ENCODE measurements at regions not wholly inside any gene's neighbourhood (a gene's known extent, or its start where the extent isn't known, plus 50 kb on each side); places are given as distances from the start of the nearest gene placed in this dataset.

DNA sequence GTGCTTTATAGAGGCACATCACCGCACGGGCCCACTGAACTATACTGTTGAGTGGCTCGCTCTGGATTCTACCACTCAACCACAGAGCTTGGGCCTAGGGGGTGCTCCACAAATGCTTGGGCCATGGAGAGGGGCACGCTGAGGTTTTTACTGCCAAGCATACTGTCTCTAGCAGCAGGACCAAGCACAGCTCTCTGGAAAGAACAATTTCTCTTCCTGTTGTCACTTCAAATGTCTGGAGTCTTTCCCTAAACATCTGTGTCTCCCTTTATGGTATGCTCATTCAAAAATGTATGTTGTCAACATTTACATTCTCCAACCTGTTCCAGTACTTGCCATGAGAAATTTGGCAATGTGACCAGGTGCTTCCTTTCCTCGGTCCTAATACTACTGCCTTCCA lies 114.7 kb upstream of the TPM1 start:
- no peak overlapping the region for H3K27ac ChIP-seq

GRCh38 chr15:62928242-62928999 lies 114.1 kb upstream of the TPM1 start:
- TF ChIP-seq CTCF (conservative IDR thresholded peaks at IDR 0.05) (no peak), ZFX (IDR thresholded peaks at IDR 0.05) (no peak)
- no peak overlapping the region for H3K27ac ChIP-seq

More for the DNA sequence above, 114.7 kb upstream of the TPM1 start:
- no peak for TF ChIP-seq ZFX (IDR thresholded peaks at IDR 0.05)
- no peak for TF ChIP-seq CTCF (conservative IDR thresholded peaks at IDR 0.05)

DNA sequence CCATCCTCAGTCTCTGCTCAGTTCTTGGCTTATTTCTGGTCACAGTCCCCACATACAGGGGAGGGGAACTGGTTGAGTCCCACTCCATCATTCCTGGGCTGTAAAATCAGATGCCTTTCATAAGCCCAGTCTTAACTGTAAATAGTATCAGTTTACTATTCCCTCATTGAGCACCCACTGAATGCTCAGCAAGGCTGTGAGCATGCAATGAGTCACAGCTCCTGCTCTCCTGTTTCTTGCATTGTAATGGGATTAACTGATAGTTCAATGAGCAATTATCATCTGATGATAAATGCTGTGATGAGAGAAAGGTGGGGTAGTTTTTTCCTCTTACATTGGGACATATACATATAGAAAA lies 113.6 kb upstream of the TPM1 start:
- no peak overlapping the region for H3K27ac ChIP-seq
- TF ChIP-seq CTCF (conservative IDR thresholded peaks at IDR 0.05) = no peak
- TF ChIP-seq ZFX (IDR thresholded peaks at IDR 0.05) = no peak

DNA sequence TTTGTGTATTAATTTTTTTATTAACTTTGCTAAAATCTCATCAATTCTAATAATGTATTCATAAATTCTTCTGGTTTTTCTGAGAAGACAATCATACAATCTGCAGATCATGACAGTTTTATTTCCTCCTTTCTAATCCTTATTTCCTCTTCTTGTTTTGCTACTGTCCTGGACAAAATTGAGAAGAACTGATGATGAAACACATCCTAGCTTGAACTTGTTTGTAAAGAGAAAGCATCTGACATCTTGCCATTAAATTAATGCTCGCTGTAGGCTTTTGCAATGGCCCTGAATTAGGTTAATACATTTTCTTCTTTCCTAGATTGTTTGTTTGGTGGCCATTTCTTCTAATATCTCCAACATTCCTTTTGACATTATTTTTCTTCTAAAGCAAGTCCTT lies 110.9 kb upstream of the TPM1 start:
- TF ChIP-seq CTCF (conservative IDR thresholded peaks at IDR 0.05) = no peak

DNA sequence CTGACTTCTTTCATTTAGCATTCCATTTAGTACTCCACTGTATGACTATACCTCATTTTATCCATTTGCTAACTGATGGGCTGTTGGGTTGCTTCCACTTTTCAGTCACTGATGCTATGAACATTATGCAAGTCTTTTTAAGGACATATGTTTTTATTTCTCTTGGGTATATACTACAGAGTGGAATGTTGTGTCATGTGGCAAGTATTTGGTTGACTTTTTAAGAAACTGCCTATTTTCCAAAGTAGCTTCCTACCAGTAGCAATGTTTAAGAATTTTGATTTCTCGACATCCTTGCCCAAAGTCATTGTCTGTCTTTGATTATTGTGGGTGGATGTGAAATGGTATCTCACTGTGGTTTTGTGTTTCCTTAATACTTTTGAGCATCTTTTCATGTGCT lies 110.1 kb upstream of the TPM1 start:
- TF ChIP-seq ZFX (IDR thresholded peaks at IDR 0.05) (no peak), CTCF (conservative IDR thresholded peaks at IDR 0.05) (no peak)
- no peak overlapping the region for H3K27ac ChIP-seq

More for the DNA sequence above, 110.9 kb upstream of the TPM1 start:
- H3K27ac ChIP-seq = no peak overlapping the region

- H3K27ac ChIP-seq = no peak overlapping the region
- no peak for TF ChIP-seq CTCF (conservative IDR thresholded peaks at IDR 0.05)
Observed at GRCh38 chr15:62933386-62933785, 109.2 kb upstream of the TPM1 start.

- TF ChIP-seq CTCF (conservative IDR thresholded peaks at IDR 0.05) (no peak), ZFX (IDR thresholded peaks at IDR 0.05) (no peak)
- no peak overlapping the region for H3K27ac ChIP-seq
Observed at GRCh38 chr15:62934236-62934971, 108.1 kb upstream of the TPM1 start.
